Mesenchymal stem cell (in vitro differentiated cells and primary cell): ENCODE measurements at regions not wholly inside any gene's neighbourhood (a gene's known extent, or its start where the extent isn't known, plus 50 kb on each side); places are given as distances from the start of the nearest gene placed in this dataset.

Source experiments
- DNase-seq: peaks from one replicate; pipeline ENCODE4 v3.0.0-alpha.2; 2013
- H2AFZ ChIP-seq: one replicate; pipeline ENCODE4 v1.6.1; 2013; ENCODE audit warnings: low read depth, mild to moderate bottlenecking, control low read depth, inconsistent platforms, low read length, moderate library complexity
- H2AK5ac ChIP-seq: 2 replicates; pipeline ENCODE4 v1.6.1; 2013; ENCODE audit warnings: low read length, moderate library complexity, mild to moderate bottlenecking, inconsistent platforms; ENCODE audit not compliant: severe bottlenecking
- H2BK120ac ChIP-seq: one replicate; pipeline ENCODE4 v1.6.1; 2013; ENCODE audit warnings: low read depth, mild to moderate bottlenecking, inconsistent platforms, low read length, moderate library complexity
- H2BK12ac ChIP-seq, 2 experiments: one replicate each; pipeline ENCODE4 v1.6.1; 2013; ENCODE audit warnings: inconsistent platforms in 2 of 2, low read length in 2 of 2, mild to moderate bottlenecking in 2 of 2, moderate library complexity in 2 of 2, control low read depth in 1 of 2
- H2BK15ac ChIP-seq: one replicate; pipeline ENCODE4 v1.6.1; 2013; ENCODE audit warnings: mild to moderate bottlenecking, low read depth, inconsistent platforms; ENCODE audit not compliant: poor library complexity, severe bottlenecking
- H2BK5ac ChIP-seq: 2 replicates; pipeline ENCODE4 v1.6.1; 2013; ENCODE audit warnings: low read depth, mild to moderate bottlenecking, low read length, control low read depth, inconsistent platforms; ENCODE audit not compliant: poor library complexity, severe bottlenecking
- H3K14ac ChIP-seq, 2 experiments: one replicate each; pipeline ENCODE4 v1.6.1; 2013; ENCODE audit warnings: inconsistent platforms in 2 of 2, low read length in 2 of 2, control low read depth in 1 of 2, mild to moderate bottlenecking in 1 of 2, moderate library complexity in 1 of 2
- H3K18ac ChIP-seq, 2 experiments: one replicate each; pipeline ENCODE4 v1.6.1; 2013; ENCODE audit warnings: inconsistent platforms in 2 of 2, low read length in 2 of 2, control low read depth in 1 of 2, low read depth in 1 of 2, mild to moderate bottlenecking in 1 of 2
- H3K23ac ChIP-seq, 2 experiments: one replicate each; pipeline ENCODE4 v1.6.1; 2013; ENCODE audit warnings: inconsistent platforms in 2 of 2, low read length in 2 of 2, mild to moderate bottlenecking in 2 of 2, moderate library complexity in 2 of 2, control low read depth in 1 of 2
- H3K27ac ChIP-seq: 2 replicates; pipeline ENCODE4 v1.5.1; 2013; ENCODE audit warnings: mild to moderate bottlenecking, moderate library complexity, low read length, control low read depth, inconsistent platforms; ENCODE audit not compliant: poor library complexity, severe bottlenecking
- H3K27me3 ChIP-seq, 2 experiments: 2 replicates each; pipeline versions ENCODE4 v1.6.1 to v1.7.0; 2013; ENCODE audit warnings: low read length in 2 of 2, mild to moderate bottlenecking in 2 of 2, moderate library complexity in 2 of 2, control low read depth in 1 of 2, inconsistent platforms in 1 of 2; ENCODE audit not compliant: control insufficient read depth in 1 of 2, insufficient read depth in 1 of 2
- H3K36me3 ChIP-seq, 2 experiments: 2 replicates each; pipeline versions ENCODE4 v1.6.1 to v1.7.0; 2013; ENCODE audit warnings: low read length in 2 of 2, control low read depth in 1 of 2, inconsistent platforms in 1 of 2, low read depth in 1 of 2, mild to moderate bottlenecking in 1 of 2; ENCODE audit not compliant: insufficient read depth in 2 of 2, control insufficient read depth in 1 of 2
- H3K4ac ChIP-seq, 2 experiments: one replicate each; pipeline ENCODE4 v1.6.1; 2013; ENCODE audit warnings: inconsistent platforms in 2 of 2, low read length in 2 of 2, mild to moderate bottlenecking in 2 of 2, moderate library complexity in 2 of 2, control low read depth in 1 of 2, low read depth in 1 of 2
- H3K4me1 ChIP-seq: 2 replicates; pipeline ENCODE4 v1.6.1; 2013; ENCODE audit warnings: low read depth, low read length, control low read depth; ENCODE audit not compliant: control insufficient read depth, insufficient read depth
- H3K4me2 ChIP-seq: 2 replicates; pipeline ENCODE4 v1.6.1; 2013; ENCODE audit warnings: low read length, mild to moderate bottlenecking, inconsistent platforms; ENCODE audit not compliant: poor library complexity, severe bottlenecking
- H3K4me3 ChIP-seq, 2 experiments: 2 replicates each; pipeline versions ENCODE4 v1.5.1 to v1.7.0; 2013; ENCODE audit warnings: low read length in 2 of 2, mild to moderate bottlenecking in 2 of 2, control low read depth in 1 of 2, low read depth in 1 of 2; ENCODE audit not compliant: insufficient read depth in 1 of 2
- H3K79me1 ChIP-seq: replicated peaks from 2 replicates; pipeline ENCODE4 v1.6.1; 2013; ENCODE audit warnings: mild to moderate bottlenecking, control low read depth, low read length, inconsistent platforms; ENCODE audit not compliant: poor library complexity, severe bottlenecking
- H3K9ac ChIP-seq: 2 replicates; pipeline ENCODE4 v1.7.0; 2013; ENCODE audit warnings: mild to moderate bottlenecking, low read length, moderate library complexity
- H3K9me3 ChIP-seq: 2 replicates; pipeline ENCODE4 v1.7.0; 2013; ENCODE audit warnings: mild to moderate bottlenecking, low read length; ENCODE audit not compliant: control insufficient read depth
- H4K8ac ChIP-seq: one replicate; pipeline ENCODE4 v1.6.1; 2013; ENCODE audit warnings: inconsistent platforms, mild to moderate bottlenecking, low read length, moderate library complexity
- H4K91ac ChIP-seq: one replicate; pipeline ENCODE4 v1.6.1; 2013; ENCODE audit warnings: mild to moderate bottlenecking, low read length, inconsistent platforms
- WGBS: methylation state at CpG from one replicate; pipeline ENCODE4 v1.1.7; 2013; ENCODE audit warnings: mixed read lengths; 5-methylcytosine and 5-hydroxymethylcytosine counted together

DNA sequence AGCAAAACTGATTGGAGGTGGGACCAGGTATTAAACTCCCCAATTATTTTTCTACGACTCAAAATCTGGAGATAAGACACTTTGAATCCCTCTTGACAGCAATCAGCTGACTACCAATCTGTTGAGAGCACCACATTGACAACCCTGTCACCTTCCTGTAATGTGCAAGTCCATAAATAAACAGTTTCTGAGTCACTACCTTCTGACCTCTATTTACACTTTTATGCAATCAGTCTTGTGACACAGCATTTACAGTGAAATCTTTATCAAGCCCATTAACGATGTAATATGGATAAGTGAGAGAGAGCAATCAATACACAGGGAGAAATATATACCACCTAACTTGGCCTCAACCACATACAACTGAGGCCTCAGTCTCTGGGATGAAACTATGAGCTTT, 283.7 kb upstream of the ANO5 start:
- H3K9ac ChIP-seq, result no peak overlapping the region
- H3K18ac ChIP-seq, result no peak overlapping the region
- H2BK120ac ChIP-seq, result no peak overlapping the region
- H3K4ac ChIP-seq, result no peak overlapping the region
- no peak overlapping the region for H3K14ac ChIP-seq
- H2AK5ac ChIP-seq, result no peak overlapping the region
- no peak overlapping the region for H4K91ac ChIP-seq
- no peaks in the 10 kb centered on the region for H3K4me1 ChIP-seq
- no peak overlapping the region for H3K23ac ChIP-seq
- no peak overlapping the region for H2BK5ac ChIP-seq
- no peak overlapping the region for H3K4me2 ChIP-seq
- no peaks in the 10 kb centered on the region for H3K9me3 ChIP-seq
- H4K8ac ChIP-seq, result no peak overlapping the region
- no peak overlapping the region for H3K27ac ChIP-seq
- H2BK12ac ChIP-seq, result no peak overlapping the region
- no peak overlapping the region for H3K4me3 ChIP-seq
- 33% methylated on average over 1 of the region's 2 CpGs for WGBS
- no peaks in the 10 kb centered on the region for H3K36me3 ChIP-seq
- no peak overlapping the region for H2BK15ac ChIP-seq
- DNase-seq, result no peak
- no peak overlapping the region for H2AFZ ChIP-seq
- no peaks in the 10 kb centered on the region for H3K79me1 ChIP-seq
- no peaks in the 10 kb centered on the region for H3K27me3 ChIP-seq

DNA sequence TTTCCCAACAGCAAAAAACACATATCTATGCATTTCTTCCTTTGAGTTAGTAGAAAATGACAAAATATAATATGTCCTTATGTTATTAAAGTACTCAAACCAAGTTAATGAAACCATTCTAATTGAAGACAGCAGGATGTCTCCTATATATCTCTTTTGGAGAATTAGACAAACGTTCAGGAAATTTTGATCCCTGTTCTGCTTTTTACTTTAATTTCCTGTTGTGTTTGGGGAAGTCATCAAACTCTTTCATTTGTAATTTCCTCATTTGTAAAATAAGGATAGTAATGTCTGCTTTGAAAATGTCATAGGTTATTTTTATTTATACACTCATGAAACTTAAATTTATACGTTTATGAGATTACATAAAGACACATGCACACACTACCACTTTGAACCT, 281.8 kb upstream of the ANO5 start:
- H2BK120ac ChIP-seq, result no peak overlapping the region
- H3K14ac ChIP-seq, result no peak overlapping the region
- H2BK12ac ChIP-seq, result no peak overlapping the region
- H3K18ac ChIP-seq, result no peak overlapping the region
- peaks cover 7% of the 10 kb centered on the region for H3K9me3 ChIP-seq
- H2BK15ac ChIP-seq, result no peak overlapping the region
- no peak overlapping the region for H4K91ac ChIP-seq
- no peak overlapping the region for H3K9ac ChIP-seq
- no peak overlapping the region for H2BK5ac ChIP-seq
- H3K36me3 ChIP-seq, result no peaks in the 10 kb centered on the region
- no peaks in the 10 kb centered on the region for H3K79me1 ChIP-seq
- no peaks in the 10 kb centered on the region for H3K27me3 ChIP-seq
- no peak overlapping the region for H4K8ac ChIP-seq
- no peak overlapping the region for H3K4me2 ChIP-seq
- no peak overlapping the region for H3K23ac ChIP-seq
- no peaks in the 10 kb centered on the region for H3K4me1 ChIP-seq
- no peak overlapping the region for H3K27ac ChIP-seq
- no peak overlapping the region for H2AFZ ChIP-seq
- no peak overlapping the region for H3K4me3 ChIP-seq
- no peak overlapping the region for H3K4ac ChIP-seq
- no peak overlapping the region for H2AK5ac ChIP-seq
- DNase-seq, result no peak
- no CpG with 5 or more reads among the region's 2 CpGs for WGBS

GRCh38 chr11:21912285-21912684, 280.6 kb upstream of the ANO5 start:
- Histone ChIP-seq H3K23ac (no peak overlapping the region), H2AFZ (no peak overlapping the region), H3K79me1 (no peaks in the 10 kb centered on the region), H2BK5ac (no peak overlapping the region), H3K4me1 (no peaks in the 10 kb centered on the region), H3K27ac (no peak overlapping the region), H2BK12ac (no peak overlapping the region), H4K8ac (no peak overlapping the region), H3K4me2 (no peak overlapping the region), H3K14ac (no peak overlapping the region), H2BK15ac (no peak overlapping the region), H3K4ac (no peak overlapping the region), H3K27me3 (no peaks in the 10 kb centered on the region), H3K36me3 (no peaks in the 10 kb centered on the region), H2BK120ac (no peak overlapping the region), H2AK5ac (no peak overlapping the region), H3K9ac (no peak overlapping the region), H3K4me3 (no peak overlapping the region), H3K9me3 (peaks cover 7% of the 10 kb centered on the region), H3K18ac (no peak overlapping the region), H4K91ac (no peak overlapping the region)
- no peak for DNase-seq
- whole genome bisulfite sequencing, result 91% methylated on average over 1 of the region's 1 CpG

DNA sequence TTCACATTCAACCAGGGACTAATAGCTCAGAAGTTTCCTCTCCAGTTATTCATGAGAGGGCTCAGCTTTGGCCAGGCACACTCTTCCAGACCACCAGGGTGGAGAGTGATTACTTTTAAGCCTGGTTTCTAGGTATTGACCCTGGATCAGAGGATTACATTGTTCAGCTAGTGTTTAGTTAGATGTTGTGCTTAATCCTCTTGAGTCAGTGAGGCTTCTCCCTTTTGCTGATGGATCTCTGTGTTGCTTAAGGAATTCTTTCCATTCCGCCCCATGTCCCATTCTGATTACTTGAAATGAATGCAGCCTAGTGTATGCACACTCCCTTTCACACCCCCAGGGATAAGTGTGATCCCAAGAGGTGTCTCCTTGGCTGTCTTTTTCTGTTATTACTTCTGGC, 271.7 kb upstream of the ANO5 start:
- H2AFZ ChIP-seq, result no peak overlapping the region
- H2BK120ac ChIP-seq, result no peak overlapping the region
- H4K91ac ChIP-seq, result no peak overlapping the region
- WGBS, result 63% methylated on average over 1 of the region's 1 CpG
- H3K4me3 ChIP-seq, result no peak overlapping the region
- no peaks in the 10 kb centered on the region for H3K36me3 ChIP-seq
- H3K23ac ChIP-seq, result no peak overlapping the region
- no peaks in the 10 kb centered on the region for H3K9me3 ChIP-seq
- H2BK15ac ChIP-seq, result no peak overlapping the region
- no peak overlapping the region for H4K8ac ChIP-seq
- H2AK5ac ChIP-seq, result no peak overlapping the region
- no peak for DNase-seq
- no peak overlapping the region for H3K14ac ChIP-seq
- H2BK5ac ChIP-seq, result no peak overlapping the region
- no peak overlapping the region for H3K27ac ChIP-seq
- no peak overlapping the region for H3K4me2 ChIP-seq
- no peak overlapping the region for H3K4ac ChIP-seq
- H2BK12ac ChIP-seq, result no peak overlapping the region
- no peak overlapping the region for H3K18ac ChIP-seq
- H3K9ac ChIP-seq, result no peak overlapping the region
- no peaks in the 10 kb centered on the region for H3K4me1 ChIP-seq
- H3K27me3 ChIP-seq, result no peaks in the 10 kb centered on the region
- H3K79me1 ChIP-seq, result no peaks in the 10 kb centered on the region
